Neural progenitor cell (in vitro differentiated cells): ENCODE measurements at regions not wholly inside any gene's neighbourhood (a gene's known extent, or its start where the extent isn't known, plus 50 kb on each side); places are given as distances from the start of the nearest gene placed in this dataset.

Source experiments
- EZH2phosphoT487 ChIP-seq: fragments of 200-600 bp; sonication (generic); IDR thresholded peaks from 2 replicates; pipeline ENCODE4 v1.6.1; 2017; ENCODE audit warnings: antibody characterized with exemption
- TF ChIP-seq, protein P1 (sequence below): fragments of 200-600 bp; sonication (generic); IDR thresholded peaks from 2 replicates; pipeline ENCODE4 v1.5.1; 2017; ENCODE audit warnings: antibody characterized with exemption, mild to moderate bottlenecking

GRCh38 chr13:59250336-59251189 is 913.2 kb downstream of the DIAPH3 start:
- TF ChIP-seq, protein P1, sequence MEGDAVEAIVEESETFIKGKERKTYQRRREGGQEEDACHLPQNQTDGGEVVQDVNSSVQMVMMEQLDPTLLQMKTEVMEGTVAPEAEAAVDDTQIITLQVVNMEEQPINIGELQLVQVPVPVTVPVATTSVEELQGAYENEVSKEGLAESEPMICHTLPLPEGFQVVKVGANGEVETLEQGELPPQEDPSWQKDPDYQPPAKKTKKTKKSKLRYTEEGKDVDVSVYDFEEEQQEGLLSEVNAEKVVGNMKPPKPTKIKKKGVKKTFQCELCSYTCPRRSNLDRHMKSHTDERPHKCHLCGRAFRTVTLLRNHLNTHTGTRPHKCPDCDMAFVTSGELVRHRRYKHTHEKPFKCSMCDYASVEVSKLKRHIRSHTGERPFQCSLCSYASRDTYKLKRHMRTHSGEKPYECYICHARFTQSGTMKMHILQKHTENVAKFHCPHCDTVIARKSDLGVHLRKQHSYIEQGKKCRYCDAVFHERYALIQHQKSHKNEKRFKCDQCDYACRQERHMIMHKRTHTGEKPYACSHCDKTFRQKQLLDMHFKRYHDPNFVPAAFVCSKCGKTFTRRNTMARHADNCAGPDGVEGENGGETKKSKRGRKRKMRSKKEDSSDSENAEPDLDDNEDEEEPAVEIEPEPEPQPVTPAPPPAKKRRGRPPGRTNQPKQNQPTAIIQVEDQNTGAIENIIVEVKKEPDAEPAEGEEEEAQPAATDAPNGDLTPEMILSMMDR: no peak
- TF ChIP-seq EZH2phosphoT487: no peak
